ENCODE measurements at regions not wholly inside any gene's neighbourhood (a gene's known extent, or its start where the extent isn't known, plus 50 kb on each side); places are given as distances from the start of the nearest gene placed in this dataset.

DNA sequence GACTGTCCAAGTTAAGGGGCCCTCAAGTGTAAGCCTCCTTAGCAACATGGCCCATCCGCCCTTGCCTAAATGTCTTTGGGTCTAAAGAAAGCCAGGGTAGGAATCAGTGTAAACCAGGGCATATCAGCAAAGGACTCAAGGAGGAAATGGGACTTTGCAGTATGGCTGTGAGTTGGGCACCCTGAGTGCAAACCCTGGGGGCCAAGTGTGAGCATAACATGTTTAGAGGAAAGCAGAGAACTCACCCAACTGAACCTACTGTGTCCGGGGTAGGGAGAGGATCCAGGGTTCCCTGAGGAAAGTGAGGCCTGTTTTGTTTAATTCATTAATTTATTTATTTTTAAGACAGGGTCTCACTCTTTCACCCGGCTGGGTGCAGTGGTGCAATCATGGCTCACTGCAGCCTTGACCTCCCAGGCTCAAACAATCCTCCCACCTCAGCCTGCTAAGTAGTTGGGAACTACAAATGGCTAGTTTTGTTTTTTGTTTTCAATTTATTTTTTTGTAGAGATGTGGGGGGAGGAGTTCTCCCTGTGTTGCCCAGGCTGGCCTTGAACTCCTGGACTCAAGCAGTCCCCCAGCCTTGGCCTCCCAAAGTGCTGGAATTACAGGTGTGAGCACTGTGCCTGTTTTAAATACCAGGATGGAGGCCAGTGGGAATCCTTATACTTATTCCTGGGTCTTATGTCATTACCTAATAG lies 51.0 kb upstream of the ACTR3 start:
- Mint-ChIP-seq H3K4me1 (ENCODE audit: low read depth, unreplicated experiment) (no peaks in the 10 kb centered on the region), H3K27ac (ENCODE audit: unreplicated experiment) (no peak overlapping the region), H3K36me3 (ENCODE audit: unreplicated experiment) (no peaks in the 10 kb centered on the region), H3K9me3 (ENCODE audit: unreplicated experiment) (no peaks in the 10 kb centered on the region), H3K4me3 (ENCODE audit: unreplicated experiment) (no peak overlapping the region), H3K27me3 (ENCODE audit: unreplicated experiment) (peaks cover 4% of the 10 kb centered on the region)
- TF ChIP-seq, protein P1, sequence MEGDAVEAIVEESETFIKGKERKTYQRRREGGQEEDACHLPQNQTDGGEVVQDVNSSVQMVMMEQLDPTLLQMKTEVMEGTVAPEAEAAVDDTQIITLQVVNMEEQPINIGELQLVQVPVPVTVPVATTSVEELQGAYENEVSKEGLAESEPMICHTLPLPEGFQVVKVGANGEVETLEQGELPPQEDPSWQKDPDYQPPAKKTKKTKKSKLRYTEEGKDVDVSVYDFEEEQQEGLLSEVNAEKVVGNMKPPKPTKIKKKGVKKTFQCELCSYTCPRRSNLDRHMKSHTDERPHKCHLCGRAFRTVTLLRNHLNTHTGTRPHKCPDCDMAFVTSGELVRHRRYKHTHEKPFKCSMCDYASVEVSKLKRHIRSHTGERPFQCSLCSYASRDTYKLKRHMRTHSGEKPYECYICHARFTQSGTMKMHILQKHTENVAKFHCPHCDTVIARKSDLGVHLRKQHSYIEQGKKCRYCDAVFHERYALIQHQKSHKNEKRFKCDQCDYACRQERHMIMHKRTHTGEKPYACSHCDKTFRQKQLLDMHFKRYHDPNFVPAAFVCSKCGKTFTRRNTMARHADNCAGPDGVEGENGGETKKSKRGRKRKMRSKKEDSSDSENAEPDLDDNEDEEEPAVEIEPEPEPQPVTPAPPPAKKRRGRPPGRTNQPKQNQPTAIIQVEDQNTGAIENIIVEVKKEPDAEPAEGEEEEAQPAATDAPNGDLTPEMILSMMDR (IDR thresholded peaks at IDR 0.05; ENCODE audit: partially characterized antibody, unreplicated experiment) = no peak
- DNase-seq = no peak

DNA sequence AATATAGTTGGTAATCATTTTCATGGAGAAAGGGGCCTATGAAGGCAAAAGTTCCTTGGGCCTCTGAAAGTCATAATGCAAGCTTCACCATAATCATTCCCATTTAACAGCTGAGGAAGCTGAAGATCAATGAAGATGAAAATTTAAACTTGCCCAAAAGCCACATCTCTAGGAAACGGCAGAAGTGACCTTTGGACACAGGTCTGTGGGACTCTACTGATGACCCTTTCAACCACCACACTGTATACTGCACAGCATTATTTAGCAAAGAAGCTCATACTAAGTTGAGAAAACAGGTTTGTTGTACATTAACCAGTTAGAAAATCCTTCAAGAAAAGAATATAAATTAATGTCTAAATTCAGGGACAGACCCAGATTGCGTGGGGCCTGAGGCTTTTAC lies 51.6 kb upstream of the ACTR3 start:
- DNase-seq = no peak
- Mint-ChIP-seq H3K36me3 (ENCODE audit: unreplicated experiment) (no peaks in the 10 kb centered on the region), H3K4me3 (ENCODE audit: unreplicated experiment) (no peak overlapping the region), H3K27me3 (ENCODE audit: unreplicated experiment) (peaks cover 4% of the 10 kb centered on the region), H3K9me3 (ENCODE audit: unreplicated experiment) (no peaks in the 10 kb centered on the region), H3K4me1 (ENCODE audit: low read depth, unreplicated experiment) (no peaks in the 10 kb centered on the region), H3K27ac (ENCODE audit: unreplicated experiment) (no peak overlapping the region)
- TF ChIP-seq, protein P1 (IDR thresholded peaks at IDR 0.05; ENCODE audit: partially characterized antibody, unreplicated experiment) = no peak

DNA sequence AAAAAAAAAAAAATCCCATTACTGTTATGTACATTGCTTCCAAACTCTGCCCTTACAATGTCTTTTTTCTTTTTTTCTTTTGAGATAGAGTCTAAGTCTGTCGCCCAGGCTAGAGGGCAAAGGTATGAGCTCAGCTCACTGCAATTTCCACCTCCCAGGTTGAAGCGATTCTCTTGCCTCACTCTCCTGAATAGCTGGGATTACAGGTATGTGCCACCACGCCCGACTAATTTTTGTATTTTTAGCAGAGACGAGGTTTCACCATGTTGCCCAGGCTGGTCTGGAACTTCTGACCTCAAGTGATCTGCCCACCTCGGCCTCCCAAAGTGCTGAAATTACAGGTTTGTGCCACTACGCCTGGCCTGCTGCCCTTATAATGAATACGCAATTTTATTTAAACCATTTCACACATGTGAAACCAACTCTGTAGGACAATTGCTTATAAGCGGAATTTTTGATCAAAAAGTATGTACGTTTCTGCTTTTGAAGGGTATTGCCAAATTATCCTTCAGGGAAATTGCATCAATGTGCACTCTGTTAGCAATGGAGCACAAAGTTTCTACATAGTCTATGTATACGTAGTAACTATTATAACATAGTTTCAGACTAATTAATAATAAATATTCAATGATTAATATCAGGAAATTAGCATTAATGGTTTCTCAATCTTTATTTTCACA lies 55.7 kb upstream of the ACTR3 start:
- Mint-ChIP-seq H3K27ac (ENCODE audit: unreplicated experiment) (no peak overlapping the region), H3K27me3 (ENCODE audit: unreplicated experiment) (peaks cover under 1% of the 10 kb centered on the region), H3K4me1 (ENCODE audit: low read depth, unreplicated experiment) (no peaks in the 10 kb centered on the region), H3K9me3 (ENCODE audit: unreplicated experiment) (no peaks in the 10 kb centered on the region), H3K36me3 (ENCODE audit: unreplicated experiment) (no peaks in the 10 kb centered on the region), H3K4me3 (ENCODE audit: unreplicated experiment) (no peak overlapping the region)
- TF ChIP-seq, protein P1 (IDR thresholded peaks at IDR 0.05; ENCODE audit: partially characterized antibody, unreplicated experiment) = no peak
- DNase-seq = no peak

DNA sequence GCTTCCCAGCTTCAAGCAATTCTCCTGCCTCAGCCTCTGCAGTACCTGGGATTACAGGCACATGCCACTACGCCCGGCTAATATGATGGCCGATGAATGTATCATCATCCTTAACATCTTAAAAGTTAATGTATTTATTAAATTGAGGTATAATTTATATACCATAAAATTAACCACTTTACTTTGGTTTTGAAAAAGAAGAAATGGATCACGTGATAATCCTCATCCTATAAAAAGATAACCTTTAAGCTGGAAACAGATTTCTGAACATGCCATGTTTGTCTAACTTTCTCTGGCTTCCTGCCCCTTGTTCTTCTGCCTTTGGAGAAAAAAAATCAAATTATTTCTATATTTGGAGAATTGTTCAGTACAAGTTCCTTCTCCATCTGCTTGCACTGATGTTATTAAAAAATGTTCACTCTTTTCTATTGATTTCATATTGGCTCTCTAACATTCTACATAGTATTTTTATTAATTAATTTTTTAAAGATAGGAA lies 57.0 kb upstream of the ACTR3 start:
- Mint-ChIP-seq H3K27ac (ENCODE audit: unreplicated experiment) (no peak overlapping the region), H3K27me3 (ENCODE audit: unreplicated experiment) (no peaks in the 10 kb centered on the region), H3K9me3 (ENCODE audit: unreplicated experiment) (no peaks in the 10 kb centered on the region), H3K4me1 (ENCODE audit: low read depth, unreplicated experiment) (no peaks in the 10 kb centered on the region), H3K36me3 (ENCODE audit: unreplicated experiment) (no peaks in the 10 kb centered on the region), H3K4me3 (ENCODE audit: unreplicated experiment) (no peak overlapping the region)
- TF ChIP-seq, protein P1 (IDR thresholded peaks at IDR 0.05; ENCODE audit: partially characterized antibody, unreplicated experiment) = no peak
- DNase-seq = no peak

DNA sequence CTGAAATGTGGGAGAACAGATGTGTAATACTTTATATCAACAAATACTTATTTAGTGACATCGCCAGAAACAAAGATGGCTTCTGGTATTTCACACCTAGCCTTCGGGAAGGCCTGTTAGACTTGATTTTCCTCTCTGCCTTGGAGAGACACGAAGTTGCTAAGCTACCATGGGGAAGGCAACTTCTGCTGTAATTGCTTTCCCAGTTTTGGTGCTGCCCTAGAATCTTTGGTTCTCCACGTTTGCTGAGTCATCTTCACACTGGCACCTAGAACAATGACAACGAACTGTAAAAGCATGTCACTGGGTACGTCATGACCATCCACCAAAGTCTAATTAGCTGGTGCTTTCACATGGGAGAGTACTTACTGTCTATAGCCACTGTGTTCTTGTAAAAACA lies 58.7 kb upstream of the ACTR3 start:
- TF ChIP-seq, protein P1 (IDR thresholded peaks at IDR 0.05; ENCODE audit: partially characterized antibody, unreplicated experiment) = no peak
- no peak for DNase-seq

More for the DNA sequence above, 58.7 kb upstream of the ACTR3 start:
- no peaks in the 10 kb centered on the region for H3K36me3 Mint-ChIP-seq (ENCODE audit: unreplicated experiment)
- H3K27ac Mint-ChIP-seq (ENCODE audit: unreplicated experiment) = no peak overlapping the region
- no peak overlapping the region for H3K4me3 Mint-ChIP-seq (ENCODE audit: unreplicated experiment)
- H3K4me1 Mint-ChIP-seq (ENCODE audit: low read depth, unreplicated experiment) = no peaks in the 10 kb centered on the region
- no peaks in the 10 kb centered on the region for H3K9me3 Mint-ChIP-seq (ENCODE audit: unreplicated experiment)
- H3K27me3 Mint-ChIP-seq (ENCODE audit: unreplicated experiment) = no peaks in the 10 kb centered on the region

Data from glutamatergic neuron (in vitro differentiated cells).